ENCODE measurements at regions not wholly inside any gene's neighbourhood (a gene's known extent, or its start where the extent isn't known, plus 50 kb on each side); places are given as distances from the start of the nearest gene placed in this dataset.

DNA sequence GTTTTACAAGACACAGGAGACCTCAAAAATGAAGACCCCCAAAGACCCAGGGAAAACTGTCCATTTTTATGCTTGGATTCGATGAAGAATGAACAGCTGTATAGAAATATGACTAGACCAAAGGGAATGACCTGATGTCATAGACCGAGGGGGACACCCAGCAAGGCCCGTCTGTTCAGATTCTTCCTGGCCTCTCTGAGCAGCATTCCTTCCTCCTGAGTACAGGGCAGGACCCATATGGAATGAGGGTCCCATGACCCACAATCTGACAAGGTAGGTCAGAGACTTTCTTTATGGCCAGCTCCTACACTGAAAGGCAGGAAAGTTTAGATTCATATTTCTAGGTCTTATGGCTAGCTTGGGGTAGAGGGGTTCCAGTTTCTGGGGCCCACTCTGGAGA lies 356.0 kb downstream of the GATA3 start:
- TF ChIP-seq POLR2A (IDR thresholded peaks at IDR 0.05; ENCODE audit: low read length) (no peak), GATA1 (IDR thresholded peaks at IDR 0.05; ENCODE audit: low read depth, low read length) (no peak)
